ENCODE measurements at regions not wholly inside any gene's neighbourhood (a gene's known extent, or its start where the extent isn't known, plus 50 kb on each side); places are given as distances from the start of the nearest gene placed in this dataset.

DNA sequence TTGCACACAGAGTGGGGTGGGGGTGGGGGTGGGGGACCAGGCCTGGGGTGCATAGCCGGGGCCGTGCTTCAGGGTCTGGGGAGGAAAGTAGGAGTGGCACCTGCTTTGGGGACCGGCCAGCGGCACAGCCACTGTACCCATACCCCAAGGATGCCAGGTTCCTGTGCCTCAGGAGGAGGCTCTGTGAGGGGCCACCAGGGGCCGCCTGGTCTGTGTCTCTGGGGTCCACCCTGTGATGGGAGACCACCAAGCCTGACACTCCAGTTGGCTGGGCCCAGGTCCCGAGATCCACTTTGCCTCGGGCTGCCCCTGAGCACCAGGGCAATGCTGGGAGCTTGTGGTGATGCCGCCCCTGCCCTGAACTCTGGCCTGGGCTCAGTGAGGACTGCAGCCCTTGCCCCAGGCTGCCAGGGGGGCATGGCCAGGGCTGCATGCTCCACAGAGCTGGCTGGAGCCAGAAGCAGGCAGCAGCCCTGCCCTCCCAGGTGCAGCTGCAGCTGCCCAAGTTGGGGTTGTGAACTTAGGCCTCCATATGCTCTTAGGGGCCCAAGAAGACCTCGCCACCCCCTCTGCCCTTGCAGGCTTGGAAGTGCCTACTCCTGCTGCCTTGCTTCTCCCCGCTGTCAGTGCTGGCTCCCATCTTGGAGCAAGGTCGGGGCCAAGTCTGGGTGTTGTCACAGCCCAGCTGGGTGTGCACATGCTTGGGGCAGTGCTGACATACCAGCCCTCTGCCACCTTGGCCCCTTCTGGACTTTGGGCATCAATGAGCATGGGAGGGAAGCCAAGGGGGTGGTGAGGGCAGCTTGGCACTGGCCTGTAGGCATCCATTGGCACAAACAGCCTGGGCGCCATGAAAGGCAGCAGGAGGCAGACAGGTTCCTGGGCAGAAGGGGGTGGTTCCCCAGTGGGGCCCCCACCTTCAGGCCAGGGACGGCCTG lies 123.3 kb upstream of the THY1 start:
- no peak for DNase-seq

DNA sequence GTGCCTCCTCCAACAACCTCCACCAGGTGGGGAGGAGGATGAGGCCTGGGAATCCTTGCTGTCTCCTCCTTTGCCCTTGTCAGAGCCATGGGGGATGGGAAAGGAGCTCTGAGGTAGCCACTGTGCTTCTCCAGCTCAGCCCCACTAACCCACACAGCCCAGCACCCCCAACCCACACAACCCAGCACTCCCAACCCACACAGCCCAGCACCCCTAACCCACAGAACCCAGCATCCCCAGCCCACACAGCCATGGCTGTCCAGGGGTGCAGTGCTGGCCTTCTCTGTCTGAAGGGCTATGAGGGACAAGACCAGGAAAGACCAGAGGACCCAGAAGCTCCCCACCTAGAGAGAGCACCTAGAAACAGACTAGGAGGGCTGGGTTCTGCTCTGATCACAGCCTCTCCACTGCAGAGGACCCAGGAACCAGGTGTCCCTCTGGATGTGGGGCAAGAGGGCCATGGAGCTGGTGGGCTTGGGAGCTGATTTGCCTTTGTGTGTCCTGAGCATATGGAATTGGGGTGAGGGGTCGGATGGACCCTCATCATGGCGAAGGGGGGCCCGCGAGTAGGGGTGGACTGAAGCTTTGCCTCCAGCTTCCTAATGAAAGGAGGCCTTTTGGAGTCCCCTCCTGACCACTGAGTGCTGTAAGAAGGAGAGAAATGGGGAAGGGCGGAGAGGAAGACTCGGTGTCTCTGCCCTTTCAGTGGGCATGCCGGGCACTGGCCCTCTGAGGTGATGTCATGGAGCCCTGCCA lies 117.6 kb upstream of the THY1 start:
- DNase-seq = no peak

DNA sequence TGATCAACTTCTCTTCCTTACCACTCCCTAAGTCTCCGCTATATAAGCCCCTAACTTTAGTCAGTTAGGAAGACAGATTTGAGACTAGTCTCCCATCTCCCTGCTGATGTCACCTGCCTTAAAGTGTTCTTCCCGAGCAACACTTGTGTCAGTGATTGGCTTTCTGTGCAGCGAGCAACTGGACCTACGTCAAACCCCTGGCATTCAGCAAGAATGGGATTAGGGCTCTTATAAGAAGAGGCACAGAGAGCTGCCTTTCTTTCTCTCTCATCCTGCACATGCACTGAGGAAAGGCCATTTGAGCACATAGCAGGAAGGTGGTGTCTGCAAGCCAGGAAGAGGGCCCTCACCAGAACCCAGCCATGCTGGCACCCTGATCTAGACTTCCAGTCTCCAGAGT lies 116.6 kb upstream of the THY1 start:
- no peak for DNase-seq

DNA sequence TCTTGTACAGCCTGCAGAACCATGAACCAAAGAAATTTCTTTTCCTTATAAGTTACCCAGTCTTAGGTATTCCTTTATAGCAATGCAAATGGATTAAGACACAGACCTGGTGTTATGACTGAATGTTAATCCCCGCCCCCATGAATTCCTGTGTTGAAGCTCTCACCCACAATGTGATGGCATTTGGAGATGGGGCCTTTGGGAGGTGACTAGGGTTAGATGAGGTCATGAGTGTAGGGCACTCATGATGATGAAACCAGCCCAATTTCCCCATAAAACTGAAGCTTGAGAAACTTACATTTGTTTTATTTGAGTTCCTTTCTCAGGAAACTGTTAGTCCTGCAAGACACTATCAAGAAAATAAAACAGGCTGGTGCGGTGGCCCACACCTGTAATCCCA lies 115.8 kb upstream of the THY1 start:
- DNase-seq = no peak

DNA sequence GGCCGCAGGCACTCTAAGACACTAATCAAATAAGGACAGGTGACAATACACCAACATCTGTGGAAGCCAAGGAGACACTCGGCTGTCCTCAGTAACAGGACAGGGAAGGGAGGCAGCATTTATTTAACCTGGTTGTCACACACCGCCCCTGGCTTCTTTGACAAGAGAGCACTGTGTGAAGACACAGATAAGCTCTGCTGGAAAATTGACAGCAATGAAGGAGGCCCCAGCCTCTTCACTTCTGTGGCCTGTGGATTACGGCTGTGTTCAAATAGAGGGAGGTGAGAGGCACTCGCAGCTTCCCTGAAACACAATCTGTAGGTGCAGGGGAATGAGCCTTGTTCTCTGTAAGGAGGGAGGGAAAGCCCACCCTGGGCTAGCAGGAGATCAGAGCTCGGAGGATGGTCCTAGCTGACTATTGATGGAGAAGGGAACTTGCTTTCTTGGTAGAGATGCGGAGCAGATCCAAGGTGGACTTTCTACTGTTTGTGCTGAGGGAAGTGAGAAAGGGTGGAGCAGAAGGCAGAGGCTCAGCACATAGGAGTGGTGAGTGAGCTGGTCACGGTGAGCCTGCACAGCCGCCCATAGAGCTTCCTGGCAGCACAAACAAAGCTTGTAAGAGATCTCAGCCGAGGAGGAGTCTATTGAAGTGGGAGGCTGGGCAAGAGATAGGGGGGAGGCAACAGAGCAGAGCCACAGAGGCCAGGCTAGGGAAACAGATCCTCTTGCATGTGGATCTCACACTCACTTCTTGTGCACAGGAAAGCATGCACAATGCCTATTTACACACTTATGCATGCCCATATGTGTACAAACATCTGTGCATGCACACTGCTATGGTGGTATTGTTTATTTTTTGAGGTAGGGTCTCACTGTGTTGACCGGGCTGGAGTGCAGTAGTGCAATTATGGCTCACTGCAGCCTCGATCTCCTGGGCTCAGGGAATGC lies 114.6 kb upstream of the THY1 start:
- no peak for DNase-seq

DNA sequence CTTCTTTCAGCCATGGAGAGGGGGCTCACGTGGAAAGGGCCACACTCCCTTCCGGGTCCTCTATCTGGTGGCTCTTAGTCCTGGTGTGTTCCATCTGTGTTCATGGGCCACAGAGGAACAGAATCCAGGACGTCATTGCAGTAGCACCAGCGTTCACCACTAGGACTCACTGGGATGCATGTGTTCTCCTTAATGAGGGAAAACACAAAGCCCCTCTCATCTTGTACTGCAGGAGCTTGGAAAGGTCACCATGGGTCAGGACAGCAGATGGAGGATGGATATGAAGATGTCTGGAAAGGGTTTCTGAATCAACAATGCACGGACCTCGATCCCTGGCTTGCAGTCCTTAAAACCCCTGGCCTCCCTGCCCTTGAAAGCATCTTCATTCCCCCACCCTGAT lies 113.8 kb upstream of the THY1 start:
- DNase-seq = no peak

DNA sequence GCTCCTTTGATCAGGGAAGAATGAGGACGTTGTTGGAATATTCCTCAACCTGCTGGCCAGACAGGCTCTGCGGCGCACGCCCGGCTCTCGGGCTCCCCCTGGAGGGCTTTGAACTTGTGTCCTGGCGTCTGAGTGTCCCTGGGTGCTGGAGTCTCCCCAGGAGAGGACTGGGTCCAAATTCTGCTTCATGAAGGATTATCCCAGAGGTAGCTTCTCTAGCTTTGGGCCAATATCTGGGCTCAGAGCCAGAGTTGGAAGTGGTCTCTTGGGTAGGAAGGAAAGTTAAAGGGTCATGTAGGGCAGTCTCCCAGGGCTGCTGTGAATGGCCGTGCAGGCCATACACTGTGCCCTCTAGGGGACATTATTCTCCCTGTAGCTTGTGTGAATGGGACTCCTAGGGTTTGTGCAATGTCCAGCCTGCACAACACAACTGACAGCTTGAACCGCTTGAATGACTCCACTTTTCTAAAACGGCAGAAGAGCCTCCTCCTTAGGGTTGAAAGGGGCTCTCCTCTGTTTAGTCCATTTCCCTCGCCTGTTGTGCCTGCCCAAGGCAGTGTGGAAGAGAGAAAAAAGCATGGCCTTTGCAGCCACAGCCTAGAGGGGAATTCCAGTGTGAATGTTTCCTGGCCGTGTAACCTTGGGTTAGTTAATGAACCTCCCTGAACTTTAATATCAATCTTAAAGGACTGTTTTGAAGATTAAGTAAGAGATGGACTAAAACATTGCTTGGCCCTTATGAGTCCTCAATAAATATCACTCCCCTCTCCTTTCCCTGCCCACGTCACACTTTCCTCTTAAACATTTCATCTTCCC lies 111.2 kb upstream of the THY1 start:
- DNase-seq = peak in 1 of 2 experiments; percentile 7

DNA sequence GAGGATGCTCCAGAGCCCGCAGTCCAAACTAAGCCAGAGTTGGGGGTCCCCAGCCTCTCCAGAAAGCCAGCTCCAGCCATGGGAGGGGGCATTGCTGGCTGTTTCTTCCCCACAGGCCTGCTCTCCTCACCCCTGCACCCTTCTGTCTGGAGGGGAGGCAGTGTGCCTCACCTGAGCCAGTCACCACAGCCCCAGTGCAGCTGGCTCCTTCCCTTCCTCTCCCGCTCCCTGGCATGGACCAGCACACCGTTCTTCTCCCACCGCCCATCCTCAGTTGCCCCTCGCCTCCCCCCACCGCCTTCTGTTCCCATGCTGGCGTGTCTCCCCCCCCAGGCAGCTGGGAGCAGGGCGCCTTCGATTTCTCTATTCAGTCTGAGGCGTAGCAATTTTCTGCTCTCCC lies 110.5 kb upstream of the THY1 start:
- no peak for DNase-seq

DNA sequence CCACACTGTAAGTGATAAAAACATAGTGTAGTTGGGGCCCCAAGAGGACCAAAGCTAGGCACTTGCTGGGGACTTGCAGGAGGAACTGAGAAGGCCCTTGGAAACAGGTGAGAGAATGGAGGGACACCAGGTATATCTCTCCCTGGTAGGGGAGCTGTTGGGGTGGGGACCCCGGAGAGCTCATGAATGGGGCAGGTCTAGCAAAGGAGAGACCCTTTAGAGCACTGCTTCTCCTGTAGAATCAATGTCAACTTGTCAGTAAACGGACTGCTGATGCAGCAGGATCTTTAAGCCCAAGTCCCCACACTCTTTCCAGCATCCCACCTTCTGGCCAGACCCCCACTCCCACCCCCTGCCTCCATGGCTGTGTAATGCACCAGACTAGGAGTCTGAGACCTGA lies 109.6 kb upstream of the THY1 start:
- DNase-seq = no peak

DNA sequence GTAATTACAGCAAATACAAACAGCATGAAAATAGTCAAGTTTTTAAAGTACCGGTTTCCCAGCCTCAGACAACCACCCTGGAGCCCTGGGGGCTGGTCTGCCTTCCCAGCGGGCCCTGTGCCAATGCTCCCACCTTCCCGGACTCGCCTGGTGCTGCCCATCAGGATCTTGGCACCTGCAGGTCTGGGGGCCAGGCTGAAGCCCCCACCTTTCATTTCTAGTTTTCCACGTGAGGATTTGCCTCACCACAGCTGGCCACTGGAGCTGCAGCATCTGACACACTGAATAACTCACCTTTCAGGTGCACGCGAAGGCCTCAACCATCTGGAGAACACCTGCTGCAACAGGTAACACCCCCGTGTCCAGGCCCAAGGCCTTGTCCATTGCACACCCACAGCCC lies 108.7 kb upstream of the THY1 start:
- DNase-seq = no peak

DNA sequence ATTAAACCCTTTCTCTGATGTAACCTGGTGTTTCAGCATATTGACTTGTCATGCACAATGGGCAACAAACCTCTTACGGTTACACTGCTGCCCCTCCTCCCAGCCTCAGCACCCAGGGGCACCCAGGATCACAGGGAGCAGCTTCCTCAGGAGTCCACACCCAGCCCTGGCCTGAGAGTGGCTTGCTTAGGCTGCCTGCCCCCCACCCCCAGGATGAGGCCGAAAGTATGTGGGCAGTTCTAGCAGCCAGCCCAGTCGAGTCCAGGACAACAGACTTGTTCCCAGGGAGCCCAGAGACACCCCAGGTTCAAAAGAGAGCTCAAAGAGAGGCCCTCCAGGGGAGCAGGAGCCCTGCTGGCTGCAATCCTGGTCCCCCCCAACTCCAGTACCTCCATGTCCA lies 108.1 kb upstream of the THY1 start:
- no peak for DNase-seq

DNA sequence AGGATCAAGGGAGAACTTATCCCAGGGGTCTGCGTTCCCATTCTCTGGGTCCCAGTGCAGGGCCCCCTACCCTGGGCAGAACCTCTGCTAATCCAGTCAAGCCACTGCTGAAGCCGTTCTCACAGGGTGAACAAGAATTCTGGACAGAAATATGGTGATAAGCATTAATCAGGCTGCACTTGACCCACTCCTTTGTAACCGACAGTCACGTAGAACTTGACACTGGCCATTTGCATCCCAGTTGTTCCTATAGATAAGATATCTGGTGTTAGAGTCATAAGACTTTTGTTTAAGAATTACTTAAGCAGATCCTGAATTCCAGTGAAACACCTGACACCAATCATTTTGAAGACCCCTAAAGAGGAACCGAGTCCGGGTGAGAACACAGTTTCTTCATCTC lies 107.5 kb upstream of the THY1 start:
- DNase-seq = no peak

DNA sequence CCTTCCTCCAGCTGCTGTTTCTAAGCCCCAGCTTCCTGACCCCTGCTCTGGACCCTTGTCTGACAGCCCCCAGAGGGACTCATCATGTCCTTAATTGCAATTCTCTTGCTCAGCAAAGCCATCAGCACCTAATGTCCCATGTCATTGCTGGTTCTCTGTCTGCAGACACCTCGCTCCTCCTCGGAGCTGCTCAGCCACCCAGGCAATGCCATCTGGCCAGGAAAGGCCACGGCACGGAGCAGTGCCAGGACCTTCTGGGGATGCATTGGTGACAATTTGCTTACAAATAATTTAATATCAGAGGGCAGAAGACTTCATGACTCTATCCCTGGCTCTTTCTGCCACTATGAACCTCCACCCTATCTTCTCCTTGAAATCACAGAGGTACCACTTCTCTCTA lies 107.0 kb upstream of the THY1 start:
- DNase-seq = peak; percentile 12 to 24

DNA sequence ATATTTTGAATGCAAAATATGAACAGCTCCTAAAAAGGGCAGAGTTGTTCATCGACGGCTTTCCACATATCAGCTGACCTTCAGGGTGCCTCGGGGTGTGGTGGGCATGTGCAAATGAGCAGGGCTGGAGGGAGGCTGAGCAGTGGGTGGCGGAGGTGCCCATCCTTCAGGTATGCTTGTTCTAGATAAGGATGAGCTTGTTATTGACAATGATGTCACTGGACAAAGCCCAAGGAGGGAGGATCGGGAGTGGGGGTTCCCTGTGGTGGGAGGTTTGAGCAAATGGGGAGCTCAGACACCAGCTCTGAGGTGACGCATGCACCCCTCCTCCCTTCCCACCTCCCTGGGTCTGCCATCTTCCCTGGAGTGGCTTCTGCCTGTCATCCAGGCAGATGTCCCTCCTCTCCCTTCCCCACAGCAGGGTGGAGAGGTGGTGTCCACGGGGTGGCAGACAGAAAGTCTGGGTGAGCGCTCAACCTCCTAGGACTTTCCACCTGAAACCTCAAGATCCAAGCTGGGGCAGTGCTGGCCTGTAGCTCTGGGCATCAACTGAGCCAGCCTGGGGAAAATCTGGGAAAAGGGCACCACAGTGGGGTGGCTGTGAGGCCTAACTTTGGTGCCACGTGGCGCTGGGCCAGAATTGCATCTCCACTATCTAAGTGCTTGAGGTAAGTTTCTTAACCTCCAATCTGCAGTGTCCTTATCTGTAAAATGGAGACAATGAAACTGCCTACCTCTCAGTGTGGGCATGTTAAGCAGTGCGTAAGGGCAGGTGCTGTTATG lies 106.3 kb upstream of the THY1 start:
- DNase-seq = no peak

DNA sequence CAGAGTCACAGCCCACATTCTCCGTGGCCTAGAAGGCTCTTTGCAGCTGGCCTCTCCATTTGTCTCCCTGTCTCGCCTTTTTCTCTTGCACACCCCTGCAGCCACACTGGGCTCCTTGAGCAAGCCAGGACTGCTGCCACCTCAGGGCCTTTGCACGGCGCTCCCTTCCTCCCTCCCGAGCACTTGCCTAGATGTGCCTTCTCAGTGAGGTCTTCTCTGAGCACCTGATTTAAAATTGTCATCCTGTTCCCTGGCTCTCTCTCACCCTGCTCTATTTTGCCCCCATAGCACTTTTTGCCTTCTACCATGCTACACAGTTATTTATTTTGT lies 102.9 kb upstream of the THY1 start:
- DNase-seq = no peak

DNA sequence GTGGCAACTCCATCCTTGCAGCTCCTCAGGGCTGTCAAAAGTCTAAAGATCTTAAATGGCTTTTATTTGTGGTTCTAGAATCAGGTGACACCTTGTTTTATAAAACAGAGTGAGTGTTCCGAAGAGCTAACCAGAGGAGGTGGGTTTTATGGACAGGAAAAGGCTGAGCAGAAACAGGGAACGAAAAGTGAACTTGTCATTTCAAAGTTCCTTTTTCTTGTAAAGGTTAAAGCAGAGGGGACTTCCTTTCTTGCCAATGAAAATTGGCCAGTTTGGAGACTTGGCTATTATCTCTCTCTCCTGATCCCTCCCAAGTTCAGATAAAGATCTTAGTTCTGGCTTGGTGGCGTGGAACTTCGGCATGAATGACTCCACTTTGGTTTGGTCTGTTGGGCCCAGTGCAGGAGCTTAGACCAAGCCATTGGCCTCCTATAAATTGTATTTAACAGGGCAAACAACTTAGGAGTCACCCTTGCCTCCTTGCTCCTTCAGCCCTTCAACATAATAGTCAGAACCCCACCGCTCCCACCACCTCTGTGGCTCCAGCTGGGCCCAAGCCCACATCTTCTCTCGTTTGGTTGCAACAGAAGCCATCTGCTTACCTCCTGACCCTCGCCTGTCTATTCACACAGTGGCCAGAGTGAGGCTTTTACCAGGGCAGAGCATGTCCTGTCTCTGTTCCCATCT lies 102.4 kb upstream of the THY1 start:
- no peak for DNase-seq

DNA sequence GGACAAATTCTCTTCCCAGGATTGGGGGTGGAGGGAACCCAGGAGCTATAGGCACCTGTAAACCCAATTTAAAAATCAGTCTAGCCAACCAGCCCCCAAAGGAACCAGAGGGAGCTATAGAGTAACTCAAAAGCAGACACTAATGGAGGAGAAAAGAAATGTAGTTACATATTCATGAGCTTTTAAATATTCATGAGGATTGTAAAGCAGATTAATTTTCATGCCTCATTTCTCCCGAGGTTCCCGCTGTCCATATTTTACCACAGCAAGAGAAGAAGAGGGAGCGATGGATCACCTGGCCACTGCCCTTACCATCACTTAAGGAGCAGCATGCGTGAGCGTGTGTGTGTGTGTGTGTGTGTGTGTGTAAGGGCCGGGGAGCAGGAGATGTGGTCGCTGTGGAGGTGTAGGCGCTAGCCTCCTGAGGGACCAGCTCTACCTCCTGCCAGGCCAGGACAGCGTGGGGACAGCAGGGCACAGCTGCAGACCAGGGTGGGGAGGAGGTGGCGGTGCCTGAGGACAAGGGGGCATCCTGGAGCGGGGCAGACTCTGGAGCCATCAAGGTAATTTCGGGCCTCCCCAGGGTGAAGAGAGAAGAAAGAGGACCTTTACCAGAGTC lies 100.7 kb upstream of the THY1 start:
- no peak for DNase-seq

DNA sequence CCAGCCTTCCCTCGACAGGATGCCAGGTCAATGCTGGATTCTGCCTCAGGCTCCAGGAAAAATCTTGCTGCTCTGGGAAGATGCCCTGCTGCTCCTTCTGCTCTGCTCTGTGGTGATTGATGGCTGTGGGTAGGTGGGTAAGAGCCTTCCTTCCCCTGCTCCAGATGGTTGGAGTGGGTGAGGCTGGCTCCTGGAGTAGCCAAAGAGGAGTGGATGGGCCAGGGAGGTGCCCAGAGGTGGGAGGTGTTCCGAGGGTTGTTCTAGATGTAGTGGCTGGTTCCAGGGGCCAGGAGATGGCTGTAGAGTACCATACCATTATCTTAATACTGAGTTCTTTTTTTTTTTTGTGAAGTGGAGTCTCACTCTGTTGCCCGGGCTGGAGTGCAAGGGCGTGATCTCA lies 99.6 kb upstream of the THY1 start:
- no peak for DNase-seq

DNA sequence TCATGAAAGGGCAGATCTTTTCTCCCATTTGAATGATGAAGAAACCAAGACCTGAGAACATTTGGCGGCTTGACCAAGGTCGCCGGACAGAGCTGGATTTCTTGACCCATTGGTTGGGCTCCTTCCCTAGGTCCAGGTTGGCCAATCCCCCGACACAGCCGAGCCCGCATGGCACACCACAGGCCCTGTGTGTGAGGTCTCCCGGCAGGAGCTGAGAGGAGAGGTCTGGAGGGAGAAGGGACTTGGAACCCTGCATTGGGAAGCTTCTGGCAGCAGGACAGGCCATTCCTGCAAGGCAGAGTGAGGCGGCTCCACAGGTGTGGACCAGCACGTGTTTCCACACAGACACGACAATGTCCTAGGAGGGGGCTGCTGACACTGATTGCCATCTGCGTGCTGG lies 98.6 kb upstream of the THY1 start:
- DNase-seq = no peak

DNA sequence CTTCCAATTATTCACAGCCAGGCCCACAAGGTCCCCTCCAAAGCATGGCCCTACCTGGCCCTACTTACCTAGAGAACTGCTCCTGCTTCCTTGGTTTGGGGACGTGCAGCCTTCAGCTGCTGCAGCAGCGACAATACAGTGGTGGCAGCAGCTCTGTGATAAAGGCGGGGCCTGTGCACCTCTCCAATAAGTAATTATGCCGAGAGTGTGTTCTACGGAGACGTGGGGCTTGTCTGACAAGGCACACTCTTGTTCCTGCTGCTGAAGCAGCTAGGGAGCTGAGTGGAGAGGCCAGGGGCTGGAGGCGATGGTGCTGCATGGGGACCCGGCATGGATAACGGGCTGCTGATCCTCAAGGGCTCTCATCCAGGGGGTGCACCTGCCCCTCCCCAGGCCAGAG lies 98.0 kb upstream of the THY1 start:
- DNase-seq = no peak

All from cerebellar nuclear complex (tissue), 1 donor.